GM12891 (cell line): ENCODE measurements at regions not wholly inside any gene's neighbourhood (a gene's known extent, or its start where the extent isn't known, plus 50 kb on each side); places are given as distances from the start of the nearest gene placed in this dataset.

ENCODE experiments used
- DNase-seq: peaks from one replicate; pipeline ENCODE4 v3.0.0; 2011; ENCODE audit warnings: low spot score; ENCODE audit not compliant: insufficient read length
- FAIRE-seq: peaks from 2 replicates; lab custom pipeline; 2011; peaks lifted over from hg19 to GRCh38; lab: Jason Lieb, UNC
- PAX5 ChIP-seq: IDR thresholded peaks from 2 replicates; pipeline ENCODE4 v1.6.1; 2011; ENCODE audit warnings: low read length, moderate library complexity, mild to moderate bottlenecking; ENCODE audit not compliant: insufficient read depth, severe bottlenecking
- POLR2A ChIP-seq: IDR thresholded peaks from 2 replicates; pipeline ENCODE4 v1.6.1; 2011; ENCODE audit warnings: low read depth, low read length, control low read depth
- POLR2AphosphoS5 ChIP-seq: IDR thresholded peaks from 2 replicates; pipeline ENCODE4 v1.6.1; 2011; ENCODE audit warnings: low read depth, low read length, control low read depth
- POU2F2 ChIP-seq: IDR thresholded peaks from 2 replicates; pipeline ENCODE4 v1.6.1; 2011; ENCODE audit warnings: low read depth, mild to moderate bottlenecking, control low read depth, low read length, moderate library complexity
- SPI1 ChIP-seq: IDR thresholded peaks from 2 replicates; pipeline ENCODE4 v1.6.1; 2011; ENCODE audit warnings: low read depth, low read length, control low read depth
- TAF1 ChIP-seq: IDR thresholded peaks from 2 replicates; pipeline ENCODE4 v1.6.1; 2011; ENCODE audit warnings: low read depth, low read length, control low read depth

- FAIRE-seq (no peak), DNase-seq (no peak)
- TF ChIP-seq SPI1 (no peak), PAX5 (no peak), POLR2AphosphoS5 (no peak), POLR2A (no peak), POU2F2 (no peak), TAF1 (no peak)
Measured at GRCh38 chr2:2742726-2743125, 411.7 kb upstream of the MYT1L start.

GRCh38 chr2:2740238-2740775 lies 409.2 kb upstream of the MYT1L start:
- FAIRE-seq (no peak), DNase-seq (no peak)
- TF ChIP-seq POLR2AphosphoS5 = no peak
- no peak for TF ChIP-seq POLR2A
- no peak for TF ChIP-seq TAF1
- TF ChIP-seq PAX5 = no peak
- no peak for TF ChIP-seq SPI1
- no peak for TF ChIP-seq POU2F2

GRCh38 chr2:2739231-2739795 lies 408.2 kb upstream of the MYT1L start:
- FAIRE-seq (no peak), DNase-seq (no peak)
- TF ChIP-seq POU2F2 (no peak), POLR2A (no peak), PAX5 (no peak), TAF1 (no peak), SPI1 (no peak), POLR2AphosphoS5 (no peak)

GRCh38 chr2:2738684-2739083 lies 407.6 kb upstream of the MYT1L start:
- TF ChIP-seq POLR2AphosphoS5 = no peak
- no peak for TF ChIP-seq POLR2A
- TF ChIP-seq POU2F2 = no peak
- TF ChIP-seq SPI1 = no peak
- no peak for TF ChIP-seq TAF1
- no peak for TF ChIP-seq PAX5
- DNase-seq = no peak
- FAIRE-seq = no peak

DNA sequence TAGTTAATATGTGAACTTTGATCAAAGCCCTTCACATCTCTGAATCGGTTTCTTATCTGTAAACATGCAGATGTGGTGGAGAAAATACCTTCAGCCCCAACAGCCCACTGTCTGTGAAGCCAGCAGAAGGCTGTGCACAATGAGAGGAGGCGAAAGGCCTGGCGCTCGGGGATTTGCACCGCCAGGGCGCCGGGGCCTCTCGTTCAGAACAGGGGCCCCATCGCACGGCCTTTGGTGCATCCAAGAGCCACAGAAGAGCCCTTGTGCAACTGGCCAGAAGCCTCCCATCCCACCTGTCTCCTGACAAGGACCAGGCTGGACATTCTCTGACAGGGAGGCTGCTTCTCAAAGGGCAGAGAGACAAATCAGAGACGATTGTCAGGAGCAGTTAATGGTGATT lies 407.2 kb upstream of the MYT1L start:
- FAIRE-seq = no peak
- TF ChIP-seq POU2F2 = no peak
- TF ChIP-seq POLR2A = no peak
- TF ChIP-seq PAX5 = no peak
- TF ChIP-seq TAF1 = no peak
- TF ChIP-seq SPI1 = no peak
- no peak for TF ChIP-seq POLR2AphosphoS5

GRCh38 chr2:2735041-2735440 lies 404.0 kb upstream of the MYT1L start:
- FAIRE-seq (no peak), DNase-seq (no peak)

More for the DNA sequence above, 407.2 kb upstream of the MYT1L start:
- no peak for DNase-seq

GRCh38 chr2:2734308-2734707 lies 403.2 kb upstream of the MYT1L start:
- DNase-seq = no peak
- no peak for FAIRE-seq
- no peak for TF ChIP-seq POU2F2
- no peak for TF ChIP-seq POLR2A
- no peak for TF ChIP-seq POLR2AphosphoS5
- no peak for TF ChIP-seq PAX5
- no peak for TF ChIP-seq SPI1
- no peak for TF ChIP-seq TAF1

More at GRCh38 chr2:2735041-2735440, 404.0 kb upstream of the MYT1L start:
- TF ChIP-seq POLR2AphosphoS5 (no peak), POU2F2 (no peak), SPI1 (no peak), PAX5 (no peak), TAF1 (no peak), POLR2A (no peak)

GRCh38 chr2:2733818-2734217 lies 402.7 kb upstream of the MYT1L start:
- DNase-seq (no peak), FAIRE-seq (no peak)

DNA sequence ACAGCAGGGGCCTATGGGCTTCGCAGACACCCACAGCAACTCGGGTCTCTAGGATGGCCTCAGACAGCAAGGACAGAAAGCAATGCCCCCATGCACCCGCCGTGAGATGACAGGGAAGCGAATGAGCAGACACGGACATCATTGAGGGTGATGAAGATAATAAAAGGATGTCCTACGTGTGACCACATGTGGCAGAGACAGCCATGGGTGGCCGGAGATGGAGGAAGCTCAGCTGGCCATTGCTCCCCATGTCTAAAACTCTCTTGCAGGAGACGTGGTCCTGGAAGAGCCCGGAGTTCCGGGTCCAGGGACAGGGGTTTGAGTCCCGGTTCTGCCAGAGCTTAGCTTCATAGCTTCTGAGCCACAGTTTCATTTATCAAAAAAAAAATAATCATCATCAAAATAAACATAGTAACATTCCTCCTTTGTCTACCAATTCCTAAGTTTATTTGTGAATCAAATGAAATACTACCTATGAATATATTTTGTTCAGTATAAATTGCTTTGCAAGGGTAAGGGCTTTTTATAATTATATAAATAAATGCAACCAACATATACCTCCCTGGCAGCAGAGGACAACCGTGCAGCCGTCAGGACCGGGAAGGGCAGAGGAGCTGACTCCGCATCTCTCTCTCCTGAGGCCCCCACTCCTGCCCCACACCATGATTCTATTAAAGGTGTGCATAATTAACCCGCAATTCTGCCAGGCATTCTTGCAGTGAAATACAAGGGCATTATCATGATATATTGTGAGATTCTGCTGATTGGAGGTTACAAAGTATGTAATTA lies 401.4 kb upstream of the MYT1L start:
- FAIRE-seq (no peak), DNase-seq (no peak)
- TF ChIP-seq POLR2AphosphoS5 (no peak), POU2F2 (no peak), POLR2A (no peak), TAF1 (no peak), SPI1 (no peak), PAX5 (no peak)

More at GRCh38 chr2:2733818-2734217, 402.7 kb upstream of the MYT1L start:
- no peak for TF ChIP-seq TAF1

DNA sequence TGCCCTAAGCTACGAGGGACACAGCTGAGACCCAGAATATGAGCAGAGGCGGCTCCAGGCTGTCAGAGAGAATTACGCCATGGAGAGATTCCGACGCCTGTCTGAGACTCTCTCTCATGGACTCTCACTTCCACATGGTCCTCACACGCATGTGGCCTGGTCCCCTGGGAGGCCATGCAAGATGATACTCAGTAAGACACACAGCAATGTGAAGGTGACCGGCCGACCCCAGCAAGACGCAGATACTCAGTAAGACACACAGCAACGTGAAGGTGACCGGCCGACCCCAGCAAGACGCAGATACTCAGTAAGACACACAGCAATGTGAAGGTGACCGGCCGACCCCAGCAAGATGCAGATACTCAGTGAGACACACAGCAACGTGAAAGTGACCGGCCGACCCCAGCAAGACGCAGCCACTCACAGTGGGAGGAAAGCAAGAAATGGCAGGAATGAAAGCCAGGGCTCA lies 400.8 kb upstream of the MYT1L start:
- TF ChIP-seq POLR2A (no peak), TAF1 (no peak), POLR2AphosphoS5 (no peak), SPI1 (no peak), PAX5 (no peak), POU2F2 (no peak)
- FAIRE-seq (no peak), DNase-seq (no peak)

DNA sequence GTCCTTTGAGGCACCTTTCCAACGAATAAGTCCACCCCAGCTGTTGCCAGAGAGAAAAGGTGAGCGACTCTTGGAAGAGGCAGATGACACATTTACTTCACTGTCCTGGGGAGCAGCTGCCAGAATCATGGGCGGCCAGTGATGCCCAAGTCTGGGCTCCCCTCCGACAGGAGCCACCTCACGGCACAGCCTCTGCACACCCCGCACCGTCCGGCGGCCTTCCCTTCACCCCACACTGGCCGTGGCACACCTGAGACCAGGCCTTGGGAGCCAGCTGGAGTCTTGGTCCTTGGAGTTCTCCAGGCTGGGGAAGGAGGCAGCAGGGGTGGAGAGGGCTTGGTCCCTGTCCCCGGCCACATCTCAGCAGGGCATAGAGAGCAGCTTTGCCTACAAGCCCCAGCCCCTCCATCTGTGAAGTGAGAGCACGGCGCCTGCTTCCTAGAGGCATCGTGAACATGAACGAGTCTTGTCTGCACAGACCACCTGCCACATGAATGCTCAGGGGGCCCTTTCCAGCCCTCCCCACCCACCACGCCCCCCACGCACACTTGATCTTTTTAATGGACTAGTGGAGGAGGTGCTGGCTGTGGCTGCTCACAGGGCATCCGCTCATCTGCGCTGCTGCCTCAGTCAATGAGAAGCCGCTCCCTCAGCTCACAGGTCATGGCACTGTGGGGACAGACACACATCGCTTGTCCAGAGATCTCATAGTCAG lies 400.2 kb upstream of the MYT1L start:
- no peak for TF ChIP-seq TAF1
- TF ChIP-seq POLR2AphosphoS5 = no peak
- TF ChIP-seq SPI1 = no peak
- TF ChIP-seq PAX5 = no peak
- no peak for TF ChIP-seq POU2F2
- no peak for TF ChIP-seq POLR2A
- FAIRE-seq (no peak), DNase-seq (no peak)
